GM12878 (cell line): ENCODE measurements at regions not wholly inside any gene's neighbourhood (a gene's known extent, or its start where the extent isn't known, plus 50 kb on each side); places are given as distances from the start of the nearest gene placed in this dataset.

ENCODE experiments used
- CREB1 ChIP-seq: IDR thresholded peaks from 2 replicates; pipeline ENCODE4 v1.6.1; 2012; ENCODE audit warnings: low read depth, mild to moderate bottlenecking, inconsistent platforms
- REST ChIP-seq: IDR thresholded peaks from 2 replicates; pipeline ENCODE4 v1.6.1; 2012; ENCODE audit warnings: mild to moderate bottlenecking, low read depth, low read length
- TF ChIP-seq, protein P1 (sequence below): fragments of 450-650 bp; IDR thresholded peaks from 2 replicates; pipeline ENCODE4 v1.6.1; 2017; ENCODE audit warnings: antibody characterized with exemption, mild to moderate bottlenecking, moderate library complexity

DNA sequence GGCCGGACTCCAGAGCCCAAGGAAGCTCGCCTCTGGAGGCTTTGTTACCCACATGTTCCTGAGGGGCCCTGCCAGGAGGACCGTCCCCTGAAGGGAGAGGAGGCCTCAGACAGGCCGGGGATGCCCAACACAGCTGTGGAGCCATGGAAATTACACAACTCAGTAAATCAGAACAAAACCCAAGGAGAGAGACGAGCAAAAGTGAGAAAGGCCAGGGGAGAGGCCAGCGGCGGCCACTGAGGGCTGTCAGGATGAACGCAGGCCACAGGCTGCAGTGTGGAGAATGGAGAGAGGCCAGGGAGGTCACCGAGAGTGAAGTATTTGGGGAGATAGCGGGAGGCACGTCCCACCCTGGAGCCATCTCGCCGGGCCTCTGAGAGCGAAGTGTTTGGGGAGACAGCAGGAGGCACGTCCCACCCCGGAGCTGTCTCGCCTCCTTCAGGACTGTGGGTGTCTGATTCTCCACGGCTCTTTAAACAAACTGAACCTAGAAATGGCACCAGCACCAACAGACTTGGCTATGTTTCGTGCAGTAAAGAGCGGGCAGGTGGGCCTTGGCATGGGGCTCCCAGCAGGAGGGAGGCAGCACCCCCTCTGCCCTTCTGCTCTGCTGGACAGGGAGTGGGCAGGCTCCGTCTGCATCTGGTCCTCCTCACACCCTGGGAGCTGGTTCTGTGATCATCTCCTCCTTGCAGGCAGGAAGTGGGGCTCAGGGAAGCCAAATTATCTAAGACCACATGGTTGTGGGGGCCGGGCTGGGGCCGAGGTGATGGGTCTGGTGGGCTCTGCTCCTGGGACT lies 91.0 kb downstream of the YTHDF1 start (continued):
- TF ChIP-seq REST: no peak
- TF ChIP-seq, protein P1, sequence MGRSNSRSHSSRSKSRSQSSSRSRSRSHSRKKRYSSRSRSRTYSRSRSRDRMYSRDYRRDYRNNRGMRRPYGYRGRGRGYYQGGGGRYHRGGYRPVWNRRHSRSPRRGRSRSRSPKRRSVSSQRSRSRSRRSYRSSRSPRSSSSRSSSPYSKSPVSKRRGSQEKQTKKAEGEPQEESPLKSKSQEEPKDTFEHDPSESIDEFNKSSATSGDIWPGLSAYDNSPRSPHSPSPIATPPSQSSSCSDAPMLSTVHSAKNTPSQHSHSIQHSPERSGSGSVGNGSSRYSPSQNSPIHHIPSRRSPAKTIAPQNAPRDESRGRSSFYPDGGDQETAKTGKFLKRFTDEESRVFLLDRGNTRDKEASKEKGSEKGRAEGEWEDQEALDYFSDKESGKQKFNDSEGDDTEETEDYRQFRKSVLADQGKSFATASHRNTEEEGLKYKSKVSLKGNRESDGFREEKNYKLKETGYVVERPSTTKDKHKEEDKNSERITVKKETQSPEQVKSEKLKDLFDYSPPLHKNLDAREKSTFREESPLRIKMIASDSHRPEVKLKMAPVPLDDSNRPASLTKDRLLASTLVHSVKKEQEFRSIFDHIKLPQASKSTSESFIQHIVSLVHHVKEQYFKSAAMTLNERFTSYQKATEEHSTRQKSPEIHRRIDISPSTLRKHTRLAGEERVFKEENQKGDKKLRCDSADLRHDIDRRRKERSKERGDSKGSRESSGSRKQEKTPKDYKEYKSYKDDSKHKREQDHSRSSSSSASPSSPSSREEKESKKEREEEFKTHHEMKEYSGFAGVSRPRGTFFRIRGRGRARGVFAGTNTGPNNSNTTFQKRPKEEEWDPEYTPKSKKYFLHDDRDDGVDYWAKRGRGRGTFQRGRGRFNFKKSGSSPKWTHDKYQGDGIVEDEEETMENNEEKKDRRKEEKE: no peak
- no peak for TF ChIP-seq CREB1
- TF ChIP-seq, all 136 proteins: peak for 0
